KMS-11 (cell line): ENCODE measurements at regions not wholly inside any gene's neighbourhood (a gene's known extent, or its start where the extent isn't known, plus 50 kb on each side); places are given as distances from the start of the nearest gene placed in this dataset.

Source experiments
- H2AFZ ChIP-seq: fragments of 200-600 bp; sonication (generic); 2 replicates; pipeline ENCODE4 v1.6.1; 2016; ENCODE audit warnings: antibody characterized with exemption, mixed run types, low read depth
- H3K27ac ChIP-seq: fragments of 200-600 bp; sonication (generic); 2 replicates; pipeline ENCODE4 v1.6.1; 2016; ENCODE audit warnings: mild to moderate bottlenecking, mixed run types
- H3K27me3 ChIP-seq: fragments of 200-600 bp; sonication (generic); 2 replicates; pipeline ENCODE4 v1.6.1; 2017; ENCODE audit warnings: mild to moderate bottlenecking, low read depth, mixed run types, moderate library complexity; ENCODE audit not compliant: insufficient read depth
- H3K36me3 ChIP-seq: fragments of 200-600 bp; sonication (generic); 2 replicates; pipeline ENCODE4 v1.6.1; 2017; ENCODE audit warnings: mild to moderate bottlenecking, mixed run types; ENCODE audit not compliant: insufficient read depth
- H3K4me1 ChIP-seq: fragments of 200-600 bp; sonication (generic); 2 replicates; pipeline ENCODE4 v1.6.1; 2016; ENCODE audit warnings: mild to moderate bottlenecking, low read depth, mixed run types; ENCODE audit not compliant: poor library complexity, severe bottlenecking
- H3K4me2 ChIP-seq: fragments of 200-600 bp; sonication (generic); 2 replicates; pipeline ENCODE4 v1.7.0; 2016; ENCODE audit warnings: mild to moderate bottlenecking, mixed run types
- H3K4me3 ChIP-seq: fragments of 200-600 bp; sonication (generic); IDR thresholded peaks from 2 replicates; pipeline ENCODE4 v1.6.1; 2017; ENCODE audit warnings: low read depth, low read length, mixed read lengths; ENCODE audit not compliant: insufficient read depth
- H3K79me2 ChIP-seq: fragments of 200-600 bp; sonication (generic); 2 replicates; pipeline ENCODE4 v1.6.1; 2016; ENCODE audit warnings: low read depth, mixed run types; ENCODE audit not compliant: insufficient read depth
- H3K9ac ChIP-seq: fragments of 200-600 bp; sonication (generic); 2 replicates; pipeline ENCODE4 v1.6.1; 2016; ENCODE audit warnings: mild to moderate bottlenecking, mixed run types
- H4K20me1 ChIP-seq: fragments of 200-600 bp; sonication (generic); 2 replicates; pipeline ENCODE4 v1.6.1; 2016; ENCODE audit warnings: mild to moderate bottlenecking, mixed run types; ENCODE audit not compliant: insufficient read depth
- TF ChIP-seq, protein P1 (sequence below): fragments of 200-600 bp; sonication (generic); conservative IDR thresholded peaks from 2 replicates; pipeline ENCODE4 v1.6.1; 2017; ENCODE audit warnings: low read depth, mild to moderate bottlenecking, antibody characterized with exemption, low read length, moderate library complexity, mixed read lengths

DNA sequence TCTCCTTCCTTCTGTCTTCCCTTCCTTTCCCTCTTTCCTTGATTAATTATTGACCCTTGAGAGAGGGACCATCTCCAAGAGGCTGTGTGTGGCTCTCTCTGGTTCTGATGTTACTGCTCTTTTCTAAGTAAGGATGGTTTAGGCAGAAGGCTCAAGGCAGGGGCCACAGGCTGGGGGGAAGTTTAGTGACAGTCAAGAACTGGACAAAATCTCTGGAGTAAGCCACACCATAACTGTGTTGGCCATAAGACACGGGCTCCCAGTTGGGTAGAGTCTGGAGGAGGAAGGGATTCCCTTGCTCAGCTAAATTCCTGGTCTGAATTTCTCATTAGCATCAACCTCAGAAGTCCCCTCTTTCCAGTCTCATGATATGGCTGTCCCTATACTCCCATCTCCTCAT is 74.7 kb downstream of the BUD13 start:
- no peak overlapping the region for H3K9ac ChIP-seq
- no peak overlapping the region for H3K4me2 ChIP-seq
- TF ChIP-seq, protein P1, sequence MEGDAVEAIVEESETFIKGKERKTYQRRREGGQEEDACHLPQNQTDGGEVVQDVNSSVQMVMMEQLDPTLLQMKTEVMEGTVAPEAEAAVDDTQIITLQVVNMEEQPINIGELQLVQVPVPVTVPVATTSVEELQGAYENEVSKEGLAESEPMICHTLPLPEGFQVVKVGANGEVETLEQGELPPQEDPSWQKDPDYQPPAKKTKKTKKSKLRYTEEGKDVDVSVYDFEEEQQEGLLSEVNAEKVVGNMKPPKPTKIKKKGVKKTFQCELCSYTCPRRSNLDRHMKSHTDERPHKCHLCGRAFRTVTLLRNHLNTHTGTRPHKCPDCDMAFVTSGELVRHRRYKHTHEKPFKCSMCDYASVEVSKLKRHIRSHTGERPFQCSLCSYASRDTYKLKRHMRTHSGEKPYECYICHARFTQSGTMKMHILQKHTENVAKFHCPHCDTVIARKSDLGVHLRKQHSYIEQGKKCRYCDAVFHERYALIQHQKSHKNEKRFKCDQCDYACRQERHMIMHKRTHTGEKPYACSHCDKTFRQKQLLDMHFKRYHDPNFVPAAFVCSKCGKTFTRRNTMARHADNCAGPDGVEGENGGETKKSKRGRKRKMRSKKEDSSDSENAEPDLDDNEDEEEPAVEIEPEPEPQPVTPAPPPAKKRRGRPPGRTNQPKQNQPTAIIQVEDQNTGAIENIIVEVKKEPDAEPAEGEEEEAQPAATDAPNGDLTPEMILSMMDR, result no peak
- no peaks in the 10 kb centered on the region for H4K20me1 ChIP-seq
- no peak overlapping the region for H3K4me3 ChIP-seq
- no peaks in the 10 kb centered on the region for H3K4me1 ChIP-seq
- no peaks in the 10 kb centered on the region for H3K79me2 ChIP-seq
- H3K36me3 ChIP-seq, result no peaks in the 10 kb centered on the region
- H2AFZ ChIP-seq, result no peak overlapping the region
- no peaks in the 10 kb centered on the region for H3K27me3 ChIP-seq
- no peak overlapping the region for H3K27ac ChIP-seq

DNA sequence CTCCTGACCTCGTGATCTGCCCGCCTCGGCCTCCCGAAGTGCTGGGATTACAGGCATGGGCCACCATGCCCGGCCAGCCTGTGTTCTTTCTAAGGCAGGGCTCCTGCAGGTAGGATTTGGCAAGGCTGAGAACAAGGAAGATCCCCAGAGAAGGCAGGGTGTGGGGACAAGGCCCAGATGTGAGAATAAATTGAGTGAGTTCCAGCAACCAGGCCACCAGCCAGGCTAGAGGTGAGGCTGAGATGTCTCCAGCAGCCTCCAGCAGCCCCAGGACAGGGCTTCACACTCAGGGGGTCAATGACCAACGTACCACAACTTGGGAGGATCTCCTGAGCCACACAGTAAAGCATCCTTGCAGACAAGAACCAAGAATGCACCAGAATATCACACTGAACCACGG is 75.1 kb downstream of the BUD13 start:
- Histone ChIP-seq H3K4me1 (no peaks in the 10 kb centered on the region), H3K27me3 (no peaks in the 10 kb centered on the region), H3K79me2 (no peaks in the 10 kb centered on the region), H2AFZ (no peak overlapping the region), H3K4me2 (no peak overlapping the region), H4K20me1 (no peaks in the 10 kb centered on the region), H3K27ac (no peak overlapping the region), H3K4me3 (no peak overlapping the region), H3K9ac (no peak overlapping the region), H3K36me3 (no peaks in the 10 kb centered on the region)
- TF ChIP-seq, protein P1, result no peak

DNA sequence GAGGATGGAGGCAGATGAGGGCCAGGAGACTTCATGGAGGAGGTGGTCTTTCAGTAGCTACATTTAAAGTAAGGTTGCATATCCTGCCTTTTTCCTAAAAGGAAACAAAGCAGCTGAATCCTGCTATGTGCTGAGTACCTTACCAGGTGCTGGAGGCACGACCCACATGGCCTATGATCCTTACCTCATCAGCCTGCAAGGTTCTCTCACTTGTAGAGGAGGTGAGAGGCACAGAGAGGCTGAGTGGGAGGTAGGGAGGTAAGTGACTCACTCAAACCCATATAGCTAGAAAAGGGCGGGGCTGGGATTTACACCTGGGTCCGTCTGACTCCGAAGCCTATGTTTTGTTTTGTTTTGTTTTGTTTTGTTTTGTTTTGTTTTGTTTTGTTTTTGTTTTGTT is 75.8 kb downstream of the BUD13 start:
- no peak overlapping the region for H3K27ac ChIP-seq
- no peaks in the 10 kb centered on the region for H3K4me1 ChIP-seq
- TF ChIP-seq, protein P1, result no peak
- no peaks in the 10 kb centered on the region for H4K20me1 ChIP-seq
- H3K4me3 ChIP-seq, result no peak overlapping the region
- H3K9ac ChIP-seq, result no peak overlapping the region
- H3K79me2 ChIP-seq, result no peaks in the 10 kb centered on the region
- H3K27me3 ChIP-seq, result no peaks in the 10 kb centered on the region
- H3K4me2 ChIP-seq, result no peak overlapping the region
- H2AFZ ChIP-seq, result no peak overlapping the region
- H3K36me3 ChIP-seq, result no peaks in the 10 kb centered on the region

DNA sequence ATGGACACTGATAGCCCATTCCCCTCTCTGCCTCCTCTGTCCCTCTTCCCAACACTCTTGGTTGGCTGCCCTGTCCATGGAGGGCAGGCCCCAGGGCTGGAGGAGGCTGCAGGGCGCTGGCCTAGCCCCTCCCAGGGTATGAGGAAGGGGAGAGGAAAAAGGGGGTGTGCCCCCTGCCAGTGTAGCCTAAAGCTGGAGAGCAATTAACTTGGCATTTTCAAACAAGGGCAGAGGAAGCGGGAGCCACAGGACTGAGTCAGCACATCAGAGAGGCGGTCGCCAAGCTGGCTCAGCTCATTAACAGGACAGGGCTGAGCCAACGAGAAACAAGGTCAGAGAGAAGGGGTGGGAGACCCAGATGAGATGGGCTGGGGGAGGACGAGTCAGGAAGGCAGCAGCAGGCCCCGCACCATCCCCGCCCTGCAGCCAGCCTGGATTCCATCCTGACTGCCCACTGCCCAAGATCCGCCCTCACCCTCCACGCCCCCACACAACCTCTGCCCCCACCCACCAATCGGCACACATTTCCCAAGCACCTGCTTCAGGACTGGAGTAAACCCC is 76.3 kb downstream of the BUD13 start:
- no peak overlapping the region for H3K9ac ChIP-seq
- H2AFZ ChIP-seq, result no peak overlapping the region
- H3K27me3 ChIP-seq, result no peaks in the 10 kb centered on the region
- no peaks in the 10 kb centered on the region for H3K4me1 ChIP-seq
- H3K4me2 ChIP-seq, result no peak overlapping the region
- H3K79me2 ChIP-seq, result no peaks in the 10 kb centered on the region
- TF ChIP-seq, protein P1, result no peak
- H3K27ac ChIP-seq, result no peak overlapping the region
- H3K36me3 ChIP-seq, result no peaks in the 10 kb centered on the region
- H4K20me1 ChIP-seq, result no peaks in the 10 kb centered on the region
- H3K4me3 ChIP-seq, result no peak overlapping the region
